ENCODE measurements at regions not wholly inside any gene's neighbourhood (a gene's known extent, or its start where the extent isn't known, plus 50 kb on each side); places are given as distances from the start of the nearest gene placed in this dataset.

DNA sequence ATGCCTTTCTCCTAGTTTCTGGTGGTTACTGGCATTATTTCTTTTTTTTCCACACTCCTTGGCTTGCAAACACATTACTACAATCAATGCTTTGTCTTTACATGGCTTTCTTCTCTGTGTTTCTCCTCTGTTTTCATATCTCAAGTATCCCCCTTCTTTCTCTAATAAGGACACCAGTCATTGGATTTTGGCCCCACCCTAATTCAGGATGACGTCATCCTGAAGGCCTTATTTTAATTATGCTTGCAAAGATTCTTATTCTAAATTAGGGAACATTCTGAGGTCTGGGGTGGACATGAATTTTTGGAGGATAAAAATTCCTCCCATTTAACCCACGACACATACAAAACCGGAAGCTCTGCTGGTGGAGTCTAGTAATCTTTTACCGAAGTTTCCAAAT, 1556.6 kb downstream of the DPP10 start:
- Histone ChIP-seq H4K20me1 (replicated peaks; ENCODE audit: control insufficient read depth, extremely low read depth, insufficient read depth, low read length) (no peaks in the 10 kb centered on the region), H3K27ac (ENCODE audit: insufficient read depth, low read depth, low read length) (no peak overlapping the region), H3K4me2 (ENCODE audit: insufficient read depth, low read length) (no peak overlapping the region), H2AFZ (ENCODE audit: low read depth, low read length) (no peak overlapping the region), H3K4me1 (ENCODE audit: control insufficient read depth, extremely low read depth, insufficient read depth, low read length) (no peaks in the 10 kb centered on the region), H3K27me3 (ENCODE audit: control insufficient read depth in 2 of 2, insufficient read depth in 2 of 2, low read length in 2 of 2) (no peaks in the 10 kb centered on the region), H3K79me2 (ENCODE audit: control insufficient read depth, insufficient read depth, low read length) (no peaks in the 10 kb centered on the region), H3K9ac (replicated peaks; ENCODE audit: extremely low read depth, insufficient read depth, low read length) (no peak overlapping the region), H3K9me1 (replicated peaks; ENCODE audit: control insufficient read depth, extremely low read depth, insufficient read depth, low read length) (no peaks in the 10 kb centered on the region), H3K36me3 (ENCODE audit: control insufficient read depth in 2 of 2, extremely low read depth in 1 of 2, insufficient read depth in 2 of 2, low read length in 2 of 2) (no peaks in the 10 kb centered on the region), H3K9me3 (replicated peaks; ENCODE audit: control insufficient read depth, insufficient read depth, low read length) (peaks cover 7% of the 10 kb centered on the region), H3K4me3 (replicated peaks in 1 of 3; ENCODE audit: insufficient read depth in 1 of 3, low read depth in 1 of 3, low read length in 3 of 3) (no peak overlapping the region)
- BruUV-seq (replicated peaks) = no TSS peak
- DNase-seq (ENCODE audit: low read depth, low spot score) (no peak), FAIRE-seq (no peak)
- ChIA-PET CTCF (no interaction called here), POLR2A (no interaction called here)
- intact Hi-C loops (cut with micrococcal nuclease) = no loop called here
- dilution Hi-C loops (cut with MboI; ENCODE audit: extremely low pct_ligation_motif_present, low sequenced_read_pairs) = no loop called here
- TF ChIP-seq POLR2AphosphoS5 (IDR thresholded peaks at IDR 0.05; ENCODE audit: insufficient read depth, low read depth, low read length) (no peak), FOS (IDR thresholded peaks at IDR 0.05; ENCODE audit: borderline replicate concordance, insufficient read depth, low read length) (no peak), MYC (IDR thresholded peaks at IDR 0.05; ENCODE audit: low read depth, low read length) (no peak), JUN (IDR thresholded peaks at IDR 0.05; ENCODE audit: borderline replicate concordance, insufficient read depth, insufficient read length, low read depth) (no peak), EZH2 (IDR thresholded peaks at IDR 0.05; ENCODE audit: borderline replicate concordance, low read depth, low read length, severe bottlenecking) (no peak), POLR2A (IDR thresholded peaks at IDR 0.05; ENCODE audit: low read depth, low read length) (no peak)
- TF ChIP-seq, protein P1, sequence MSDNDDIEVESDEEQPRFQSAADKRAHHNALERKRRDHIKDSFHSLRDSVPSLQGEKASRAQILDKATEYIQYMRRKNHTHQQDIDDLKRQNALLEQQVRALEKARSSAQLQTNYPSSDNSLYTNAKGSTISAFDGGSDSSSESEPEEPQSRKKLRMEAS (IDR thresholded peaks at IDR 0.05; ENCODE audit: insufficient read depth, insufficient read length) = no peak
- TF ChIP-seq, protein P2, sequence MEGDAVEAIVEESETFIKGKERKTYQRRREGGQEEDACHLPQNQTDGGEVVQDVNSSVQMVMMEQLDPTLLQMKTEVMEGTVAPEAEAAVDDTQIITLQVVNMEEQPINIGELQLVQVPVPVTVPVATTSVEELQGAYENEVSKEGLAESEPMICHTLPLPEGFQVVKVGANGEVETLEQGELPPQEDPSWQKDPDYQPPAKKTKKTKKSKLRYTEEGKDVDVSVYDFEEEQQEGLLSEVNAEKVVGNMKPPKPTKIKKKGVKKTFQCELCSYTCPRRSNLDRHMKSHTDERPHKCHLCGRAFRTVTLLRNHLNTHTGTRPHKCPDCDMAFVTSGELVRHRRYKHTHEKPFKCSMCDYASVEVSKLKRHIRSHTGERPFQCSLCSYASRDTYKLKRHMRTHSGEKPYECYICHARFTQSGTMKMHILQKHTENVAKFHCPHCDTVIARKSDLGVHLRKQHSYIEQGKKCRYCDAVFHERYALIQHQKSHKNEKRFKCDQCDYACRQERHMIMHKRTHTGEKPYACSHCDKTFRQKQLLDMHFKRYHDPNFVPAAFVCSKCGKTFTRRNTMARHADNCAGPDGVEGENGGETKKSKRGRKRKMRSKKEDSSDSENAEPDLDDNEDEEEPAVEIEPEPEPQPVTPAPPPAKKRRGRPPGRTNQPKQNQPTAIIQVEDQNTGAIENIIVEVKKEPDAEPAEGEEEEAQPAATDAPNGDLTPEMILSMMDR (IDR thresholded peaks at IDR 0.05; ENCODE audit: extremely low read depth in 1 of 2, insufficient read depth in 1 of 2, low read depth in 1 of 2, low read length in 2 of 2) = no peak
